ENCODE measurements at regions not wholly inside any gene's neighbourhood (a gene's known extent, or its start where the extent isn't known, plus 50 kb on each side); places are given as distances from the start of the nearest gene placed in this dataset.

DNA sequence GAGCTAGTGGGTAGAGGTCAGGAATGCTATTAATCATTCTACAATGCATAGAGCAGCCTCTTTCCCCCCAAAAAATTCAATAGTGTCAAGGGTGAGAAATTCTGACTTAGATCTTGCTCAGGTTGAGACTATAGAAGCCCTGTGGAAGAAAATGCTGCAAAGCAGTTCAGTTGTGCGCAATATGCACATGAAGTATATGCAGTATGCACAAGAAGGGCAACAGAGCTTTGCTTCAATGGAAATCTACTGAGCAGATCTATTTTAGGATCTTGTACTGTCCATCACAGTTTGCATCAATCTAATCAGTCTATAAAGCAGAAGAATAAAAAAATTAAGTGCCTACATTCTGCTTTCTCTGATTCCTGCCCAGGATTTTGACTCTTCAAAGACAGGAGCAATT is 225.8 kb upstream of the STEAP1 start:
- CTCF ChIA-PET = no interaction called here
- H3K4me1 Mint-ChIP-seq (ENCODE audit: insufficient read depth, unreplicated experiment) = no peaks in the 10 kb centered on the region
- no peaks in the 10 kb centered on the region for H3K27me3 Mint-ChIP-seq (ENCODE audit: insufficient read depth, unreplicated experiment)
- TF ChIP-seq CTCF (IDR thresholded peaks at IDR 0.05; ENCODE audit: unreplicated experiment) = no peak
- no peak for DNase-seq (ENCODE audit: unreplicated experiment)
- POLR2A ChIA-PET = no interaction called here
- no TSS peak for BruUV-seq (replicated peaks)
- H3K27ac Mint-ChIP-seq (ENCODE audit: low read depth, unreplicated experiment) = no peak overlapping the region
- peaks cover 7% of the 10 kb centered on the region for H3K36me3 Mint-ChIP-seq (ENCODE audit: insufficient read depth, unreplicated experiment)
- H3K4me3 Mint-ChIP-seq (ENCODE audit: unreplicated experiment) = no peak overlapping the region
- H3K9me3 Mint-ChIP-seq (ENCODE audit: unreplicated experiment) = no peaks in the 10 kb centered on the region
- intact Hi-C loops (cut with micrococcal nuclease) = no loop called here

DNA sequence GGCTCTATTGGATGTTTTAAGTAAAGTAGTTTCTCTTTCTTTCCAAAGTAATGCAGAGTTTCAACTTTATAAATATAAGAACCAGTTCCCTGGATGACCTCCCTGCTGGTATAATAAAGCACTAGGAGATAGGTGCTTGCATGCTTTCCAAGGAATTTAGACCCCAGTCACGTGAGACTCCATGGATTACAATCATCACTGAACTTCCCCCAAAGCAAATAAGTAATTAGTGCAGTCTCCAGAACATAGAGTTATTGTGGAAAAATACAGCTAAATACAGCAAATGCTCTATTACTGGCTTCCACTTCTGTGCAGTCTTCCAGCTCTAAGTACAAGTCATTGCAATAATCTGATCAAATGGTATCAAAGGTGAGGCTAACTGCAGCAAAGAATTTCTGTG is 220.2 kb upstream of the STEAP1 start:
- Mint-ChIP-seq H3K4me1 (ENCODE audit: insufficient read depth, unreplicated experiment) (no peaks in the 10 kb centered on the region), H3K27ac (ENCODE audit: low read depth, unreplicated experiment) (no peak overlapping the region), H3K27me3 (ENCODE audit: insufficient read depth, unreplicated experiment) (peaks cover 6% of the 10 kb centered on the region), H3K9me3 (ENCODE audit: unreplicated experiment) (no peaks in the 10 kb centered on the region), H3K36me3 (ENCODE audit: insufficient read depth, unreplicated experiment) (no peaks in the 10 kb centered on the region), H3K4me3 (ENCODE audit: unreplicated experiment) (no peak overlapping the region)
- POLR2A ChIA-PET = no interaction called here
- TF ChIP-seq CTCF (IDR thresholded peaks at IDR 0.05; ENCODE audit: unreplicated experiment) = no peak
- no TSS peak for BruUV-seq (replicated peaks)
- intact Hi-C loops (cut with micrococcal nuclease) = no loop called here
- no peak for DNase-seq (ENCODE audit: unreplicated experiment)
- CTCF ChIA-PET = no interaction called here

DNA sequence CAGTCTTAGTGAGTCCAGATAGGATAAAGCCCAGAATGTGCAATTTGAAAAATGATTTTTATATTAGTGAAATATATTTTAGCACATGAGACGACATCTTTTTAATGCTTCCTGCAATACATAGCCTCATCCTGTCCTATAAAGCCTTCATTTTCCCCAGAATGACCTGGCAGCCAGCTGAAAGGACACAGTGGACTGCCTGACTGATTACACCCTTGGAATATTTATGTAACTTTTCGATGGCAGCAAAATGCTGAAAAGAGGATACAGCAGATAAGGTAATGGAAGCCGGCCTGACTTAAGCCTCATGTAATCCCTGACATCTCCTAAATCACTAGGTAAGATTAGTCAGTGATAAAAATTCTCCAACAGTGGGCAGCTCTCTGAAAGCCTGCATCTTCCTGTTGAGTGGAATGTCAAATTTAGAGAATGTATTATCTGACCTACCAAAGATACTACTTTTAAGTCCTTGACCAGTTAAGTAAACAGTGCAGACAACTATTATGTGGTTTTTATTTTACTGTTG is 210.7 kb upstream of the STEAP1 start:
- Mint-ChIP-seq H3K4me3 (ENCODE audit: unreplicated experiment) (no peak overlapping the region), H3K27ac (ENCODE audit: low read depth, unreplicated experiment) (no peak overlapping the region), H3K4me1 (ENCODE audit: insufficient read depth, unreplicated experiment) (no peaks in the 10 kb centered on the region), H3K36me3 (ENCODE audit: insufficient read depth, unreplicated experiment) (no peaks in the 10 kb centered on the region), H3K9me3 (ENCODE audit: unreplicated experiment) (no peaks in the 10 kb centered on the region), H3K27me3 (ENCODE audit: insufficient read depth, unreplicated experiment) (peaks cover 38% of the 10 kb centered on the region)
- DNase-seq (ENCODE audit: unreplicated experiment) = no peak
- CTCF ChIA-PET = no interaction called here
- POLR2A ChIA-PET = no interaction called here
- intact Hi-C loops (cut with micrococcal nuclease) = no loop called here
- BruUV-seq (replicated peaks) = no TSS peak
- no peak for TF ChIP-seq CTCF (IDR thresholded peaks at IDR 0.05; ENCODE audit: unreplicated experiment)

DNA sequence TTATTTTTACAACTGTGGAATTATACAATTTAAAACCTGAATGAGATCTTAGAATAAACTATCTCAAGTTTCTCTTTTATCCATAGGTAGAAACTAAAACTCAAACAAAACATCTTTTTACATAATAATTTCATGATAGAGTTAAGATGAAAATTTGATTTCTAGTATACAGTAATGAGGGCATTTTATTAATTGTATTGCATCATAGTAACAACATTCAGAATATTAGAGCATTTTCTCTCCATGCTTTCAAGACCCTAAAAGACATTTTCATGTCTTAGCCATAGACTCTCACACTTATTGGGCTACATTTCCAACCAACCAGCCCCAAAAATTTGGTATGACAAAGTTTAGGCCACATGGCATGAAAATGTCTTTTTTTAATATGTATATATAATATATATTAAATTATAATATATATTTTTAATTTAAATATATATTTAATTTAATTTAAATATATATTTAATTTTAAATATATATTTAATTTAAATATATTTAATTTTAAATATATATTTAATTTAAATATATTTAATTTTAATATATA is 195.7 kb upstream of the STEAP1 start:
- no TSS peak for BruUV-seq (replicated peaks)
- no peaks in the 10 kb centered on the region for H3K36me3 Mint-ChIP-seq (ENCODE audit: insufficient read depth, unreplicated experiment)
- H3K4me3 Mint-ChIP-seq (ENCODE audit: unreplicated experiment) = no peak overlapping the region
- no peak for TF ChIP-seq CTCF (IDR thresholded peaks at IDR 0.05; ENCODE audit: unreplicated experiment)
- H3K4me1 Mint-ChIP-seq (ENCODE audit: insufficient read depth, unreplicated experiment) = no peaks in the 10 kb centered on the region
- H3K9me3 Mint-ChIP-seq (ENCODE audit: unreplicated experiment) = peaks cover 8% of the 10 kb centered on the region
- ChIA-PET POLR2A (no interaction called here), CTCF (no interaction called here)
- intact Hi-C loops (cut with micrococcal nuclease) = no loop called here
- no peak overlapping the region for H3K27ac Mint-ChIP-seq (ENCODE audit: low read depth, unreplicated experiment)
- peaks cover 10% of the 10 kb centered on the region for H3K27me3 Mint-ChIP-seq (ENCODE audit: insufficient read depth, unreplicated experiment)
- DNase-seq (ENCODE audit: unreplicated experiment) = no peak
